ENCODE measurements at regions not wholly inside any gene's neighbourhood (a gene's known extent, or its start where the extent isn't known, plus 50 kb on each side); places are given as distances from the start of the nearest gene placed in this dataset.

DNA sequence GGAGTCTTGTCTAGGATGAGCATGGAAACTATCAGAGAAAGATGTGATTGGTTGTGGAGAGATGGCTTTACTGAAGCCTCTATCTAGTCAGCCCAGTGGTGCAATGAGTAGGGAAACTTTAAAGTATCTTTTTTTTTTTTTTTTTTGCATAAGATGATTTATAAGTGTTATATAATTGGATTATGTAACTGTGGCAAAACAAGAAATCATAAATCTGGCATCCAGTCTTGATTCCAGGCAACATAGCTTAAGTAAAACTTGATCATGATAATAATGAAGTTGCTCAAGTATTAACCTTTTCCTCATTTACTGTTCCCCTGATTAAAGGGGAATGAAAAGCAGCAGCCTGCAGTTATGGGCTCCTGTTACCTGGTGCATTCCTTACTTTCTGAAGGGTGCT is 538.0 kb upstream of the ATP2B1 start:
- TF ChIP-seq, protein P1, sequence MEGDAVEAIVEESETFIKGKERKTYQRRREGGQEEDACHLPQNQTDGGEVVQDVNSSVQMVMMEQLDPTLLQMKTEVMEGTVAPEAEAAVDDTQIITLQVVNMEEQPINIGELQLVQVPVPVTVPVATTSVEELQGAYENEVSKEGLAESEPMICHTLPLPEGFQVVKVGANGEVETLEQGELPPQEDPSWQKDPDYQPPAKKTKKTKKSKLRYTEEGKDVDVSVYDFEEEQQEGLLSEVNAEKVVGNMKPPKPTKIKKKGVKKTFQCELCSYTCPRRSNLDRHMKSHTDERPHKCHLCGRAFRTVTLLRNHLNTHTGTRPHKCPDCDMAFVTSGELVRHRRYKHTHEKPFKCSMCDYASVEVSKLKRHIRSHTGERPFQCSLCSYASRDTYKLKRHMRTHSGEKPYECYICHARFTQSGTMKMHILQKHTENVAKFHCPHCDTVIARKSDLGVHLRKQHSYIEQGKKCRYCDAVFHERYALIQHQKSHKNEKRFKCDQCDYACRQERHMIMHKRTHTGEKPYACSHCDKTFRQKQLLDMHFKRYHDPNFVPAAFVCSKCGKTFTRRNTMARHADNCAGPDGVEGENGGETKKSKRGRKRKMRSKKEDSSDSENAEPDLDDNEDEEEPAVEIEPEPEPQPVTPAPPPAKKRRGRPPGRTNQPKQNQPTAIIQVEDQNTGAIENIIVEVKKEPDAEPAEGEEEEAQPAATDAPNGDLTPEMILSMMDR (IDR thresholded peaks at IDR 0.05), result no peak
- no peak for TF ChIP-seq POLR2A (IDR thresholded peaks at IDR 0.05)
- H3K4me1 ChIP-seq, result no peaks in the 10 kb centered on the region
- no peak overlapping the region for H3K27ac ChIP-seq
- H3K9me3 ChIP-seq, result no peaks in the 10 kb centered on the region
- H3K4me3 ChIP-seq, result no peak overlapping the region
- H3K36me3 ChIP-seq (replicated peaks in 1 of 2; ENCODE audit: insufficient read depth in 1 of 2, low read depth in 2 of 2), result no peaks in the 10 kb centered on the region
- DNase-seq (no peak), ATAC-seq (no peak)
- no peaks in the 10 kb centered on the region for H3K27me3 ChIP-seq
- intact Hi-C loops (cut with DNase I), result no loop called here

DNA sequence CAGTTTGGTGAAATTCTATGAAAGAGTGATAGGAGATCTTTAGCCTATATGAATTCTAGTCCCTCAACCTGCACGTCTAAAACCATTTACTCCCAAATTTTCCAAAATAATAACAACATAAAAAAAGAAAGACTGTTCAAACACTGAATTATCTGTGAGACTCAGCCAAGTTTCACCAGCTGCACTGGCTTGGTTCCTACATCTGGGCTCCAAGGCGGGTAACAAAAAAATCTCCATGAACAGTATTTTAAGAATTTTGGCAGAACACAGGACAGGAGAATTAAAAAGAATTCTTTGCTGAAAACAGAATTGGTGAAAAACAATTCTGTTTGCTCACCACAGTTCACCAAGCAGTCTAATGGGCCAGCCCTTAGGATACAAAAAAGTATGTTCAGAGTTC is 536.8 kb upstream of the ATP2B1 start:
- Histone ChIP-seq H3K27ac (no peak overlapping the region), H3K4me1 (no peaks in the 10 kb centered on the region), H3K27me3 (no peaks in the 10 kb centered on the region), H3K36me3 (replicated peaks in 1 of 2; ENCODE audit: insufficient read depth in 1 of 2, low read depth in 2 of 2) (no peaks in the 10 kb centered on the region), H3K9me3 (no peaks in the 10 kb centered on the region), H3K4me3 (no peak overlapping the region)
- 35 to 39% methylated on average over 2 of the region's 2 CpGs for WGBS, 2 donors
- intact Hi-C loops (cut with DNase I), result no loop called here
- DNase-seq (no peak), ATAC-seq (no peak)
- no peak for TF ChIP-seq POLR2A (IDR thresholded peaks at IDR 0.05)
- TF ChIP-seq, protein P1 (IDR thresholded peaks at IDR 0.05), result no peak

DNA sequence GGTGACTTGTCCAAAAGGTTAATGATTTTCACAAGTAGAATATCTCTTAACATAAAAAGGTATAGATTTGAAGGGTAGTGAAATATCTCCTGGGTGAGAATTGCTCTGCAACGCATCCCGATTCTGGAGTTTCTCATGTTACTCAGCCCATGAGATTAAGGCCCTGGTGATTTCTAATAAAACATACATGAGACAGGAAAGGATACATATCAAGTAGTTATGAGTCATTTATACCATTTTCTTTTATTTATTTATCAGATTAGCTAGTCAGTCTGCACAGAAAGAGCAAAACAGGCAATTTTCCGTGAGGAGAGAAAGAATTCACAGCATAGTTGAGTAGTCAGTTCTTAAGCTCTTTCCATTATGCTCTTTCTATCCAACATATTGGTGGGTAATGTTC is 535.6 kb upstream of the ATP2B1 start:
- DNase-seq, result no peak
- intact Hi-C loops (cut with DNase I), result no loop called here
- no peaks in the 10 kb centered on the region for H3K9me3 ChIP-seq
- no peak for ATAC-seq
- TF ChIP-seq, protein P1 (IDR thresholded peaks at IDR 0.05), result no peak
- TF ChIP-seq POLR2A (IDR thresholded peaks at IDR 0.05), result no peak
- no peaks in the 10 kb centered on the region for H3K36me3 ChIP-seq (replicated peaks in 1 of 2; ENCODE audit: insufficient read depth in 1 of 2, low read depth in 2 of 2)
- no peaks in the 10 kb centered on the region for H3K4me1 ChIP-seq
- no peak overlapping the region for H3K27ac ChIP-seq
- H3K4me3 ChIP-seq, result no peak overlapping the region
- WGBS, 2 donors, result 85 to 86% methylated on average over 3 of the region's 3 CpGs
- no peaks in the 10 kb centered on the region for H3K27me3 ChIP-seq

DNA sequence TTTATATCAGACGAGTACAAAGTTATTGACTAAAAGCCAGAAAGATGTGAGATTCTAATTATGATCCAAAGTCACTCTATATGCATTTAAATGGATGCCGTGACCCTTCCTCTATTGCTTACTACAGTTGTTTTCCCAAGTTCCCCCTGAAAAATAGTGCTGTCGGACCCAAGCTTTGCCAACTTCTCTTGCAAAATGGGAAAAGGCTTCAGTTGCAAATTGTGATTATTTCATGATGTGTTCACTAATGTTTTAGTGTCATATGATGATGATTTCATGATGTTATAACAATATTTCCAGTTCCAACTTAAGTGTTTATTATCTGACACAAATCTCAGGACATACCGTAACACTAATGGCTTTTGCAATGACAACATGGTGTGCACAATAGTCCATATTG is 534.6 kb upstream of the ATP2B1 start:
- ATAC-seq, result no peak
- Histone ChIP-seq H3K36me3 (replicated peaks in 1 of 2; ENCODE audit: insufficient read depth in 1 of 2, low read depth in 2 of 2) (no peaks in the 10 kb centered on the region), H3K9me3 (no peaks in the 10 kb centered on the region), H3K27me3 (no peaks in the 10 kb centered on the region), H3K4me1 (no peaks in the 10 kb centered on the region), H3K27ac (no peak overlapping the region), H3K4me3 (no peak overlapping the region)
- 84 to 86% methylated on average over 4 of the region's 4 CpGs for WGBS, 2 donors
- DNase-seq, result no peak
- TF ChIP-seq, protein P1 (IDR thresholded peaks at IDR 0.05), result no peak
- no peak for TF ChIP-seq POLR2A (IDR thresholded peaks at IDR 0.05)
- intact Hi-C loops (cut with DNase I), result no loop called here

DNA sequence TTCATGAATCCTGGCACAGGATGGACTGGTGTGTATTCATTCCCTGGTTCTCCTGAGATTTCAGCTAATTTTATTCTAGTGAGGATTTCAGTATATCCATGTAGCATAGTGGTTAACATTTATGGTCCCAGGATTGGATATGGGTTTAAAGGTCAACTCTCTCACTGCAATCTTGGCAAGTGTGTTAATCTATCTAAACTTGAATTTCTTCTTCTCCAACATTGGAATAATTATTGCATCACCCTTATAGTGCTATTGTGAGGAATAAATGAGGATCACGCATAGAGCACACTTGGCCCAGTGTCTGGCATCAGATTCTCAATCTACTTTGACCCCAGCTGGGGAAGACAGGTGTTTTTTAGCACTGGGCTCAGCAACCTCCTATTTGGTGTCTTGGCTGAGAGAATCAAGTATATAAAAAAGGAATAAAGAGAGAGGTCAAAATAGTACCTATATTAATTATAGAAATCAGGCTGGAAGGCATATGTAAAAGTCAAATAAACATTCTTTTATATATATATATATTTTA is 531.2 kb upstream of the ATP2B1 start:
- Histone ChIP-seq H3K27ac (no peak overlapping the region), H3K27me3 (no peaks in the 10 kb centered on the region), H3K36me3 (replicated peaks in 1 of 2; ENCODE audit: insufficient read depth in 1 of 2, low read depth in 2 of 2) (no peaks in the 10 kb centered on the region), H3K4me1 (no peaks in the 10 kb centered on the region), H3K4me3 (no peak overlapping the region), H3K9me3 (no peaks in the 10 kb centered on the region)
- WGBS, 2 donors, result 67 to 74% methylated on average over 1 of the region's 1 CpG
- ATAC-seq (no peak), DNase-seq (no peak)
- intact Hi-C loops (cut with DNase I), result no loop called here
- TF ChIP-seq, protein P1 (IDR thresholded peaks at IDR 0.05), result no peak
- no peak for TF ChIP-seq POLR2A (IDR thresholded peaks at IDR 0.05)
